H9 (cell line): ENCODE measurements at regions not wholly inside any gene's neighbourhood (a gene's known extent, or its start where the extent isn't known, plus 50 kb on each side); places are given as distances from the start of the nearest gene placed in this dataset.

ENCODE experiments used
- DNase-seq: peaks from one replicate; pipeline ENCODE4 v3.0.0-alpha.2; 2017
- H2AFZ ChIP-seq: one replicate; pipeline ENCODE4 v1.6.1; 2013; ENCODE audit warnings: mild to moderate bottlenecking, low read length, control low read depth, moderate library complexity
- H2AK5ac ChIP-seq: 2 replicates; pipeline ENCODE4 v1.6.1; 2013; ENCODE audit warnings: low read length, control low read depth, mixed read lengths; ENCODE audit not compliant: insufficient read length
- H2BK120ac ChIP-seq: one replicate; pipeline ENCODE4 v1.6.1; 2013; ENCODE audit warnings: low read depth, mild to moderate bottlenecking, low read length, control low read depth, inconsistent platforms; ENCODE audit not compliant: poor library complexity, severe bottlenecking
- H2BK12ac ChIP-seq: 2 replicates; pipeline ENCODE4 v1.6.1; 2013; ENCODE audit warnings: low read length, control low read depth, mixed read lengths, low read depth; ENCODE audit not compliant: insufficient read length
- H2BK15ac ChIP-seq: 2 replicates; pipeline ENCODE4 v1.6.1; 2013; ENCODE audit warnings: low read depth, low read length, control low read depth
- H2BK20ac ChIP-seq: one replicate; pipeline ENCODE4 v1.6.1; 2013; ENCODE audit warnings: low read depth, mild to moderate bottlenecking, low read length, control low read depth, inconsistent platforms; ENCODE audit not compliant: poor library complexity, severe bottlenecking
- H2BK5ac ChIP-seq: 2 replicates; pipeline ENCODE4 v1.6.1; 2013; ENCODE audit warnings: low read length, control low read depth, mixed read lengths; ENCODE audit not compliant: insufficient read length
- H3K14ac ChIP-seq: 2 replicates; pipeline ENCODE4 v1.6.1; 2013; ENCODE audit warnings: low read length, control low read depth; ENCODE audit not compliant: insufficient read depth
- H3K18ac ChIP-seq: 2 replicates; pipeline ENCODE4 v1.6.1; 2013; ENCODE audit warnings: low read depth, mild to moderate bottlenecking, mixed read lengths, low read length, control low read depth; ENCODE audit not compliant: insufficient read length
- H3K23ac ChIP-seq: 2 replicates; pipeline ENCODE4 v1.6.1; 2013; ENCODE audit warnings: low read length, control low read depth, mixed read lengths, low read depth; ENCODE audit not compliant: insufficient read length
- H3K23me2 ChIP-seq: 2 replicates; pipeline ENCODE4 v1.6.1; 2013; ENCODE audit warnings: low read depth, mild to moderate bottlenecking, mixed read lengths, low read length, control low read depth; ENCODE audit not compliant: insufficient read length, poor library complexity, severe bottlenecking
- H3K27ac ChIP-seq: 2 replicates; pipeline ENCODE4 v1.5.1; 2013; ENCODE audit warnings: low read length, control low read depth, mixed read lengths, low read depth; ENCODE audit not compliant: insufficient read length
- H3K27me3 ChIP-seq: 2 replicates; pipeline ENCODE4 v1.6.1; 2013; ENCODE audit warnings: low read length, control low read depth, inconsistent platforms; ENCODE audit not compliant: insufficient read depth
- H3K4ac ChIP-seq: 2 replicates; pipeline ENCODE4 v1.6.1; 2013; ENCODE audit warnings: low read depth, mild to moderate bottlenecking, control low read depth, inconsistent platforms, low read length, moderate library complexity
- H3K4me1 ChIP-seq: 2 replicates; pipeline ENCODE4 v1.6.1; 2013; ENCODE audit warnings: low read length, control low read depth, inconsistent platforms; ENCODE audit not compliant: insufficient read depth
- H3K4me2 ChIP-seq: 2 replicates; pipeline ENCODE4 v1.6.1; 2013; ENCODE audit warnings: low read length, control low read depth, mixed read lengths; ENCODE audit not compliant: insufficient read length, insufficient read depth
- H3K56ac ChIP-seq: 2 replicates; pipeline ENCODE4 v1.6.1; 2013; ENCODE audit warnings: low read depth, mild to moderate bottlenecking, mixed read lengths, low read length, control low read depth; ENCODE audit not compliant: insufficient read length
- H3K79me1 ChIP-seq: 2 replicates; pipeline ENCODE4 v1.6.1; 2013; ENCODE audit warnings: low read depth, mild to moderate bottlenecking, moderate library complexity, low read length, control low read depth, inconsistent platforms; ENCODE audit not compliant: insufficient read depth, poor library complexity, severe bottlenecking
- H3K79me2 ChIP-seq: 2 replicates; pipeline ENCODE4 v1.6.1; 2013; ENCODE audit warnings: low read length, control low read depth, inconsistent platforms; ENCODE audit not compliant: insufficient read depth
- H3K9ac ChIP-seq: 2 replicates; pipeline ENCODE4 v1.6.1; 2013; ENCODE audit warnings: low read length, control low read depth, mixed read lengths; ENCODE audit not compliant: insufficient read length; ENCODE audit errors: extremely low read depth
- H3K9me3 ChIP-seq: one replicate; pipeline ENCODE4 v1.6.1; 2013; ENCODE audit warnings: low read depth, low read length, inconsistent platforms; ENCODE audit not compliant: control insufficient read depth
- H3T11ph ChIP-seq: one replicate; pipeline ENCODE4 v1.6.1; 2013; ENCODE audit warnings: mild to moderate bottlenecking, low read length, control low read depth, inconsistent platforms
- H4K20me1 ChIP-seq: one replicate; pipeline ENCODE4 v1.6.1; 2013; ENCODE audit not compliant: control insufficient read depth, insufficient read length, insufficient read depth
- H4K5ac ChIP-seq: 2 replicates; pipeline ENCODE4 v1.6.1; 2013; ENCODE audit warnings: low read depth, mild to moderate bottlenecking, mixed read lengths, low read length, control low read depth; ENCODE audit not compliant: insufficient read length
- H4K8ac ChIP-seq: replicated peaks from 2 replicates; pipeline ENCODE4 v1.6.1; 2013; ENCODE audit warnings: low read length, control low read depth, mixed read lengths, low read depth; ENCODE audit not compliant: insufficient read length
- H4K91ac ChIP-seq: 2 replicates; pipeline ENCODE4 v1.6.1; 2013; ENCODE audit warnings: low read depth, mild to moderate bottlenecking, moderate library complexity, mixed read lengths, low read length, control low read depth; ENCODE audit not compliant: insufficient read length
- H3K27ac Mint-ChIP-seq, 3 experiments: 2 replicates in 2 of 3; 3 replicates in 1 of 3; pipeline ENCODE4 v1.8.0; 2020 to 2021; ENCODE audit warnings: mixed read lengths in 3 of 3, mild to moderate bottlenecking in 1 of 3, moderate library complexity in 1 of 3
- H3K27me3 Mint-ChIP-seq: 2 replicates; pipeline ENCODE4 v1.8.0; 2021; ENCODE audit warnings: low read depth, mild to moderate bottlenecking, moderate library complexity, mixed read lengths
- H3K36me3 Mint-ChIP-seq, 3 experiments: 2 replicates in 2 of 3; 3 replicates in 1 of 3; pipeline ENCODE4 v1.8.0; 2020 to 2021; ENCODE audit warnings: low read depth in 3 of 3, mixed read lengths in 3 of 3; ENCODE audit not compliant: insufficient read depth in 1 of 3
- H3K4me1 Mint-ChIP-seq, 2 experiments: 2 replicates each; pipeline ENCODE4 v1.8.0; 2020; ENCODE audit warnings: mixed read lengths in 2 of 2
- H3K4me3 Mint-ChIP-seq, 2 experiments: 2 replicates in 1 of 2; 3 replicates in 1 of 2; pipeline ENCODE4 v1.8.0; 2020 to 2021; ENCODE audit warnings: mild to moderate bottlenecking in 2 of 2, mixed read lengths in 2 of 2, moderate library complexity in 1 of 2
- H3K9me3 Mint-ChIP-seq, 2 experiments: 2 replicates in 1 of 2; 3 replicates in 1 of 2; pipeline ENCODE4 v1.8.0; 2020; ENCODE audit warnings: mild to moderate bottlenecking in 2 of 2, mixed read lengths in 2 of 2, moderate library complexity in 1 of 2
- CTCF ChIP-seq: fragments of 200-600 bp; sonication (generic); conservative IDR thresholded peaks from 3 replicates; pipeline ENCODE4 v1.8.0; 2021; ENCODE audit warnings: antibody characterized with exemption, mild to moderate bottlenecking
- WGBS: extraction: QIAGEN DNeasy Blood & Tissue Kit; methylation state at CpG from one replicate; pipeline ENCODE4 v1.1.7; 2013; ENCODE audit warnings: missing lambda C conversion rate, low lambda C conversion rate, mixed read lengths; ENCODE audit not compliant: insufficient read length; ENCODE audit errors: extremely low coverage; 5-methylcytosine and 5-hydroxymethylcytosine counted together

- no peaks in the 10 kb centered on the region for H3K4me1 ChIP-seq
- H2BK120ac ChIP-seq: no peak overlapping the region
- no peak overlapping the region for H3K18ac ChIP-seq
- no peak overlapping the region for H3K27ac ChIP-seq
- no peak for TF ChIP-seq CTCF
- H3K4me2 ChIP-seq: no peak overlapping the region
- H4K5ac ChIP-seq: no peak overlapping the region
- H2BK12ac ChIP-seq: no peak overlapping the region
- H3K27me3 Mint-ChIP-seq: no peaks in the 10 kb centered on the region
- H2BK20ac ChIP-seq: no peak overlapping the region
- no peaks in the 10 kb centered on the region for H3K9me3 ChIP-seq
- no peaks in the 10 kb centered on the region for H4K20me1 ChIP-seq
- H3K27ac Mint-ChIP-seq: 0 out of 7 replicates have a peak overlapping the region, but pooled peaks of 1 of the 3 experiments have one; percentile 17
- H3K9me3 Mint-ChIP-seq: no peaks in the 10 kb centered on the region
- H3K14ac ChIP-seq: no peak overlapping the region
- no peaks in the 10 kb centered on the region for H3K79me2 ChIP-seq
- no peak overlapping the region for H4K91ac ChIP-seq
- H3K23me2 ChIP-seq: no peaks in the 10 kb centered on the region
- H2AK5ac ChIP-seq: no peak overlapping the region
- H3K27me3 ChIP-seq: no peaks in the 10 kb centered on the region
- H3K4ac ChIP-seq: no peak overlapping the region
- H3K4me1 Mint-ChIP-seq: peaks cover 13 to 25% of the 10 kb centered on the region in 2 experiments
- no peak overlapping the region for H4K8ac ChIP-seq
- H2BK5ac ChIP-seq: no peak overlapping the region
- no peak overlapping the region for H3K56ac ChIP-seq
- H3K36me3 Mint-ChIP-seq: no peaks in the 10 kb centered on the region
- H3K4me3 Mint-ChIP-seq: no peak overlapping the region
- H3K9ac ChIP-seq: no peak overlapping the region
- no CpG with 5 or more reads among the region's 6 CpGs for WGBS
- no peak overlapping the region for H2AFZ ChIP-seq
- no peak for DNase-seq
- no peak overlapping the region for H3T11ph ChIP-seq
- no peak overlapping the region for H3K23ac ChIP-seq
- H3K79me1 ChIP-seq: no peaks in the 10 kb centered on the region
- no peak overlapping the region for H2BK15ac ChIP-seq
These were observed 300.2 kb upstream of the SLCO3A1 start for GRCh38 chr15:91553196-91553854.
